ENCODE measurements at regions not wholly inside any gene's neighbourhood (a gene's known extent, or its start where the extent isn't known, plus 50 kb on each side); places are given as distances from the start of the nearest gene placed in this dataset.

- TF ChIP-seq, protein P1, sequence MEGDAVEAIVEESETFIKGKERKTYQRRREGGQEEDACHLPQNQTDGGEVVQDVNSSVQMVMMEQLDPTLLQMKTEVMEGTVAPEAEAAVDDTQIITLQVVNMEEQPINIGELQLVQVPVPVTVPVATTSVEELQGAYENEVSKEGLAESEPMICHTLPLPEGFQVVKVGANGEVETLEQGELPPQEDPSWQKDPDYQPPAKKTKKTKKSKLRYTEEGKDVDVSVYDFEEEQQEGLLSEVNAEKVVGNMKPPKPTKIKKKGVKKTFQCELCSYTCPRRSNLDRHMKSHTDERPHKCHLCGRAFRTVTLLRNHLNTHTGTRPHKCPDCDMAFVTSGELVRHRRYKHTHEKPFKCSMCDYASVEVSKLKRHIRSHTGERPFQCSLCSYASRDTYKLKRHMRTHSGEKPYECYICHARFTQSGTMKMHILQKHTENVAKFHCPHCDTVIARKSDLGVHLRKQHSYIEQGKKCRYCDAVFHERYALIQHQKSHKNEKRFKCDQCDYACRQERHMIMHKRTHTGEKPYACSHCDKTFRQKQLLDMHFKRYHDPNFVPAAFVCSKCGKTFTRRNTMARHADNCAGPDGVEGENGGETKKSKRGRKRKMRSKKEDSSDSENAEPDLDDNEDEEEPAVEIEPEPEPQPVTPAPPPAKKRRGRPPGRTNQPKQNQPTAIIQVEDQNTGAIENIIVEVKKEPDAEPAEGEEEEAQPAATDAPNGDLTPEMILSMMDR (IDR thresholded peaks at IDR 0.05; ENCODE audit: insufficient read depth, low read length) = no peak
- no peak overlapping the region for H3K4me3 ChIP-seq (ENCODE audit: low read depth, low read length)
- no peak for DNase-seq (ENCODE audit: low read depth)
These were observed 108.4 kb upstream of the DIPK2B start for GRCh38 chrX:45309096-45309495.

GRCh38 chrX:45306794-45307193, 106.1 kb upstream of the DIPK2B start:
- TF ChIP-seq, protein P1 (IDR thresholded peaks at IDR 0.05; ENCODE audit: insufficient read depth, low read length) = no peak
- H3K4me3 ChIP-seq (ENCODE audit: low read depth, low read length) = no peak overlapping the region
- no peak for DNase-seq (ENCODE audit: low read depth)

DNA sequence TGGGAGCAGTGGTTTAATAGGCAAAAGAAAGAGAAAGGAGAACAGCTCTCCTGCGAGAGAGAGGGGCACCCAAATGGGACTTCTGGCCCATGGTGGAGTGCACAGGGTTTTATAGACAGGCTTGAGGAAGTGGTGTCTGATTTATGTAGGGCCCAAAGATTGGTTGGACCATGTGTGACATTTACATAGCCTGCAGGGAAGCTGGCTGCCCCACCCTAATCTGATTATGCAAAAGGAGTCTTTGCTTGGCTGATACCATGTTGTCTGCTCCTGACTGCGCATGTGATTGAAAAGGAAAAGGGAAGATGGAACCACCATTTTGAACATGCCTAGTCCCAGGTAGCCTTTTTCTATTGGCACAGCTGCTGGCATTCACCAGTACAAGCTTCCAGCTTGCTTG, 100.0 kb upstream of the DIPK2B start:
- DNase-seq (ENCODE audit: low read depth) = no peak
- TF ChIP-seq, protein P1 (IDR thresholded peaks at IDR 0.05; ENCODE audit: insufficient read depth, low read length) = no peak
- no peak overlapping the region for H3K4me3 ChIP-seq (ENCODE audit: low read depth, low read length)

DNA sequence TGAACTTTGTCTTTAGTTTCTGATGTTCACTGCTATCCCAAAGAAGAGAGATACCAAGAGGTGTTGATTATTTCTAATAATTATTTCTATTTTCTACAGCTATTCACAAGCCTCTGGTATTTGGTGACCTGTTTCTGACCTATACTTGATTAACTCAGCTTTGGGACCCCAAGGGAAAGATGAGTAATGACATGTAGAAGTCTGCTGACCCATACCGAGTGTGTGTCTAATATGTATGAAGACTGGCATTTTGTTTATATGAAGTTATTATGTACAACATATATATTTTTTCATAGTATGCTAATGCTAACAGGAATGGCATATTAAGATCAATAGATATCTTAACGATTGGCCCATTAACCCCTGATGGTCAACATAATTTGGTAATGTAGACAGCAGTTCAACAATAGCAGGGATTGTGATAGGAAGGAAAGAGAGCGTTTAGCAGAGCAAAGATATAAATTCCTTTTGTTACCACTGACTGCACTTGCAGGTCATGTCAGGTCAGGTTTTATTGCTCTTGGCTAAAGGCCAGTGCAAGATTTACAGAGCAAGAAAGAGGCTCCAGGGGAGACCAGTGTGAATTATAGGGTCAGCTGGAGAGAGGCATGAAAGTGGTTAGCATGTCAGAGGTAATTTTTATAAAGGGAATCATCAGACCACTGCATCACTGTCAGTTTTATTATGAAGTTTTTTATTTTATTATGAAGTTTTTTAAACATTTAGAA, 94.7 kb upstream of the DIPK2B start:
- no peak overlapping the region for H3K4me3 ChIP-seq (ENCODE audit: low read depth, low read length)
- TF ChIP-seq, protein P1 (IDR thresholded peaks at IDR 0.05; ENCODE audit: insufficient read depth, low read length) = no peak
- peak; percentile 17 for DNase-seq (ENCODE audit: low read depth)

GRCh38 chrX:45274576-45274975, 73.9 kb upstream of the DIPK2B start:
- peak; percentile 25 for DNase-seq (ENCODE audit: low read depth)
- H3K4me3 ChIP-seq (ENCODE audit: low read depth, low read length) = no peak overlapping the region
- TF ChIP-seq, protein P1 (IDR thresholded peaks at IDR 0.05; ENCODE audit: insufficient read depth, low read length) = no peak

DNA sequence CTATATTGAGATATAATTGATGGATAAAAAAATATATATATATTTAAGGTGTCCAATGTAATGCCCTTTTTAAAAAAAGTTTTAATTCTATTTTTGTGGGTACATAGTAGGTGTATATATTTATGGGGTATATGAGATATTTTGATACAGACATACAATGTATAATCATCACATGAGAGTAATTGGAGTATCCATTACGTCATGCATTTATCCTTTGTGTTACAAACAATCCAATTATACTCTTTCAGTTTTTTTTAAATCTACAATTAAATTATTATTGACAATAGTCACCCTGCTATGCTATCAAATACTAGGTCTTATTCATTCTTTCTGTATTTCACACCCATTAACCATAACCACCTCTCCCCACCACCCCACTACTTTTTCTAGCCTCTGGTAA, 66.3 kb upstream of the DIPK2B start:
- TF ChIP-seq, protein P1 (IDR thresholded peaks at IDR 0.05; ENCODE audit: insufficient read depth, low read length) = no peak
- no peak for DNase-seq (ENCODE audit: low read depth)
- no peak overlapping the region for H3K4me3 ChIP-seq (ENCODE audit: low read depth, low read length)

GRCh38 chrX:45266456-45266855, 65.8 kb upstream of the DIPK2B start:
- TF ChIP-seq, protein P1 (IDR thresholded peaks at IDR 0.05; ENCODE audit: insufficient read depth, low read length) = no peak
- no peak overlapping the region for H3K4me3 ChIP-seq (ENCODE audit: low read depth, low read length)
- DNase-seq (ENCODE audit: low read depth) = no peak
